K562 (cell line): ENCODE measurements at regions not wholly inside any gene's neighbourhood (a gene's known extent, or its start where the extent isn't known, plus 50 kb on each side); places are given as distances from the start of the nearest gene placed in this dataset.

Experiments used
- PHTF2 ChIP-seq: fragments of 250-450 bp; sonication (Bioruptor Pico); IDR thresholded peaks from 2 replicates; pipeline ENCODE4 v1.5.0; 2021; ENCODE audit warnings: mild to moderate bottlenecking
- POLR2AphosphoS2 ChIP-seq: IDR thresholded peaks from 2 replicates; pipeline ENCODE4 v1.6.1; 2012; ENCODE audit warnings: low read length, improper control_type of control experiment

DNA sequence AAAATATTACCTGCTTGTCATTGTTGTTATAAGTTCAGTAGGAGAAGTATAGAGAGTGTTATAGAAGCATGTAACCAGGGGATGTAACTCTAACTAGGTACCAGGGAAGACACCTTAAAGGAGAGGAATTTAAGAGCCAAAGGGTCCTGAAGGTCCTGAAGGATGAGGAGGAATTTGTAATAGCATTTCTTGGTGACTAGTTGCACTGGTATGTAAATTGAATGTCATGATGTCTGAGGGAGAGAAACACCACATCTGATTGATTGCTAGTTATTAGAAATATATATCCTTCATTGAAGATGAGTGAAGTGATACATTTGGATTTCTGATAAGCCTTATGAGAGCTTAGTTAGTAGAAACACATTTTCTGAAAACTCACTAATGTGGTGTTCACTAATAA is 643.8 kb downstream of the RFPL4B start:
- TF ChIP-seq PHTF2 (no peak), POLR2AphosphoS2 (no peak)
